ENCODE measurements at regions not wholly inside any gene's neighbourhood (a gene's known extent, or its start where the extent isn't known, plus 50 kb on each side); places are given as distances from the start of the nearest gene placed in this dataset.

GRCh38 chr13:62524061-62524460 lies 1108.4 kb upstream of the PCDH20 start (continued):
- TF ChIP-seq RORB (CRISPR knock-in tag; IDR thresholded peaks at IDR 0.05) (no peak), CDX4 (CRISPR knock-in tag; IDR thresholded peaks at IDR 0.05; ENCODE audit: borderline replicate concordance) (no peak)

- Mint-ChIP-seq H3K9me3 (no peaks in the 10 kb centered on the region), H3K27ac (no peak overlapping the region; the same call in 1 of the 2 replicates), H3K27me3 (ENCODE audit: low read depth) (peaks cover 6% of the 10 kb centered on the region), H3K36me3 (no peaks in the 10 kb centered on the region), H3K4me1 (peaks cover 65% of the 10 kb centered on the region), H3K4me3 (peak overlapping the region; percentile 27; the same call in 1 of the 2 replicates)
- ChIA-PET POLR2A (no interaction called here), CTCF (interaction anchor here (0.6 to 1.7 kb wide), 6 partner anchors 10 to 387 kb away, joined by 3 to 6 read pairs (median 3); no protein-coding TSS in a partner anchor)
- DNase-seq (ENCODE audit: low spot score) (peak; percentile 60), ATAC-seq (peak; percentile 84)
- TF ChIP-seq, protein P1, sequence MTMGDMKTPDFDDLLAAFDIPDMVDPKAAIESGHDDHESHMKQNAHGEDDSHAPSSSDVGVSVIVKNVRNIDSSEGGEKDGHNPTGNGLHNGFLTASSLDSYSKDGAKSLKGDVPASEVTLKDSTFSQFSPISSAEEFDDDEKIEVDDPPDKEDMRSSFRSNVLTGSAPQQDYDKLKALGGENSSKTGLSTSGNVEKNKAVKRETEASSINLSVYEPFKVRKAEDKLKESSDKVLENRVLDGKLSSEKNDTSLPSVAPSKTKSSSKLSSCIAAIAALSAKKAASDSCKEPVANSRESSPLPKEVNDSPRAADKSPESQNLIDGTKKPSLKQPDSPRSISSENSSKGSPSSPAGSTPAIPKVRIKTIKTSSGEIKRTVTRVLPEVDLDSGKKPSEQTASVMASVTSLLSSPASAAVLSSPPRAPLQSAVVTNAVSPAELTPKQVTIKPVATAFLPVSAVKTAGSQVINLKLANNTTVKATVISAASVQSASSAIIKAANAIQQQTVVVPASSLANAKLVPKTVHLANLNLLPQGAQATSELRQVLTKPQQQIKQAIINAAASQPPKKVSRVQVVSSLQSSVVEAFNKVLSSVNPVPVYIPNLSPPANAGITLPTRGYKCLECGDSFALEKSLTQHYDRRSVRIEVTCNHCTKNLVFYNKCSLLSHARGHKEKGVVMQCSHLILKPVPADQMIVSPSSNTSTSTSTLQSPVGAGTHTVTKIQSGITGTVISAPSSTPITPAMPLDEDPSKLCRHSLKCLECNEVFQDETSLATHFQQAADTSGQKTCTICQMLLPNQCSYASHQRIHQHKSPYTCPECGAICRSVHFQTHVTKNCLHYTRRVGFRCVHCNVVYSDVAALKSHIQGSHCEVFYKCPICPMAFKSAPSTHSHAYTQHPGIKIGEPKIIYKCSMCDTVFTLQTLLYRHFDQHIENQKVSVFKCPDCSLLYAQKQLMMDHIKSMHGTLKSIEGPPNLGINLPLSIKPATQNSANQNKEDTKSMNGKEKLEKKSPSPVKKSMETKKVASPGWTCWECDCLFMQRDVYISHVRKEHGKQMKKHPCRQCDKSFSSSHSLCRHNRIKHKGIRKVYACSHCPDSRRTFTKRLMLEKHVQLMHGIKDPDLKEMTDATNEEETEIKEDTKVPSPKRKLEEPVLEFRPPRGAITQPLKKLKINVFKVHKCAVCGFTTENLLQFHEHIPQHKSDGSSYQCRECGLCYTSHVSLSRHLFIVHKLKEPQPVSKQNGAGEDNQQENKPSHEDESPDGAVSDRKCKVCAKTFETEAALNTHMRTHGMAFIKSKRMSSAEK (CRISPR knock-in tag; IDR thresholded peaks at IDR 0.05; ENCODE audit: borderline replicate concordance): no peak
- TF ChIP-seq OVOL2 (CRISPR knock-in tag; IDR thresholded peaks at IDR 0.05; ENCODE audit: borderline replicate concordance) (no peak), MXD4 (CRISPR knock-in tag; IDR thresholded peaks at IDR 0.05; ENCODE audit: borderline replicate concordance) (no peak), TEAD4 (CRISPR knock-in tag; IDR thresholded peaks at IDR 0.05) (no peak), ZNF416 (CRISPR knock-in tag; IDR thresholded peaks at IDR 0.05) (no peak), E2F1 (CRISPR knock-in tag; IDR thresholded peaks at IDR 0.05) (no peak), IRF2 (CRISPR knock-in tag; IDR thresholded peaks at IDR 0.05; ENCODE audit: borderline replicate concordance, low read depth) (no peak), FOXP4 (CRISPR knock-in tag; IDR thresholded peaks at IDR 0.05) (no peak), KAT7 (CRISPR knock-in tag; IDR thresholded peaks at IDR 0.05; ENCODE audit: borderline replicate concordance) (no peak), JUN (CRISPR knock-in tag; IDR thresholded peaks at IDR 0.05) (no peak)
- TF ChIP-seq, protein P2, sequence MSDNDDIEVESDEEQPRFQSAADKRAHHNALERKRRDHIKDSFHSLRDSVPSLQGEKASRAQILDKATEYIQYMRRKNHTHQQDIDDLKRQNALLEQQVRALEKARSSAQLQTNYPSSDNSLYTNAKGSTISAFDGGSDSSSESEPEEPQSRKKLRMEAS (CRISPR knock-in tag; IDR thresholded peaks at IDR 0.05): peak; percentile 67
- TF ChIP-seq, protein P3, sequence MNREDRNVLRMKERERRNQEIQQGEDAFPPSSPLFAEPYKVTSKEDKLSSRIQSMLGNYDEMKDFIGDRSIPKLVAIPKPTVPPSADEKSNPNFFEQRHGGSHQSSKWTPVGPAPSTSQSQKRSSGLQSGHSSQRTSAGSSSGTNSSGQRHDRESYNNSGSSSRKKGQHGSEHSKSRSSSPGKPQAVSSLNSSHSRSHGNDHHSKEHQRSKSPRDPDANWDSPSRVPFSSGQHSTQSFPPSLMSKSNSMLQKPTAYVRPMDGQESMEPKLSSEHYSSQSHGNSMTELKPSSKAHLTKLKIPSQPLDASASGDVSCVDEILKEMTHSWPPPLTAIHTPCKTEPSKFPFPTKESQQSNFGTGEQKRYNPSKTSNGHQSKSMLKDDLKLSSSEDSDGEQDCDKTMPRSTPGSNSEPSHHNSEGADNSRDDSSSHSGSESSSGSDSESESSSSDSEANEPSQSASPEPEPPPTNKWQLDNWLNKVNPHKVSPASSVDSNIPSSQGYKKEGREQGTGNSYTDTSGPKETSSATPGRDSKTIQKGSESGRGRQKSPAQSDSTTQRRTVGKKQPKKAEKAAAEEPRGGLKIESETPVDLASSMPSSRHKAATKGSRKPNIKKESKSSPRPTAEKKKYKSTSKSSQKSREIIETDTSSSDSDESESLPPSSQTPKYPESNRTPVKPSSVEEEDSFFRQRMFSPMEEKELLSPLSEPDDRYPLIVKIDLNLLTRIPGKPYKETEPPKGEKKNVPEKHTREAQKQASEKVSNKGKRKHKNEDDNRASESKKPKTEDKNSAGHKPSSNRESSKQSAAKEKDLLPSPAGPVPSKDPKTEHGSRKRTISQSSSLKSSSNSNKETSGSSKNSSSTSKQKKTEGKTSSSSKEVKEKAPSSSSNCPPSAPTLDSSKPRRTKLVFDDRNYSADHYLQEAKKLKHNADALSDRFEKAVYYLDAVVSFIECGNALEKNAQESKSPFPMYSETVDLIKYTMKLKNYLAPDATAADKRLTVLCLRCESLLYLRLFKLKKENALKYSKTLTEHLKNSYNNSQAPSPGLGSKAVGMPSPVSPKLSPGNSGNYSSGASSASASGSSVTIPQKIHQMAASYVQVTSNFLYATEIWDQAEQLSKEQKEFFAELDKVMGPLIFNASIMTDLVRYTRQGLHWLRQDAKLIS (CRISPR knock-in tag; IDR thresholded peaks at IDR 0.05; ENCODE audit: borderline replicate concordance): no peak
- TF ChIP-seq, protein P4, sequence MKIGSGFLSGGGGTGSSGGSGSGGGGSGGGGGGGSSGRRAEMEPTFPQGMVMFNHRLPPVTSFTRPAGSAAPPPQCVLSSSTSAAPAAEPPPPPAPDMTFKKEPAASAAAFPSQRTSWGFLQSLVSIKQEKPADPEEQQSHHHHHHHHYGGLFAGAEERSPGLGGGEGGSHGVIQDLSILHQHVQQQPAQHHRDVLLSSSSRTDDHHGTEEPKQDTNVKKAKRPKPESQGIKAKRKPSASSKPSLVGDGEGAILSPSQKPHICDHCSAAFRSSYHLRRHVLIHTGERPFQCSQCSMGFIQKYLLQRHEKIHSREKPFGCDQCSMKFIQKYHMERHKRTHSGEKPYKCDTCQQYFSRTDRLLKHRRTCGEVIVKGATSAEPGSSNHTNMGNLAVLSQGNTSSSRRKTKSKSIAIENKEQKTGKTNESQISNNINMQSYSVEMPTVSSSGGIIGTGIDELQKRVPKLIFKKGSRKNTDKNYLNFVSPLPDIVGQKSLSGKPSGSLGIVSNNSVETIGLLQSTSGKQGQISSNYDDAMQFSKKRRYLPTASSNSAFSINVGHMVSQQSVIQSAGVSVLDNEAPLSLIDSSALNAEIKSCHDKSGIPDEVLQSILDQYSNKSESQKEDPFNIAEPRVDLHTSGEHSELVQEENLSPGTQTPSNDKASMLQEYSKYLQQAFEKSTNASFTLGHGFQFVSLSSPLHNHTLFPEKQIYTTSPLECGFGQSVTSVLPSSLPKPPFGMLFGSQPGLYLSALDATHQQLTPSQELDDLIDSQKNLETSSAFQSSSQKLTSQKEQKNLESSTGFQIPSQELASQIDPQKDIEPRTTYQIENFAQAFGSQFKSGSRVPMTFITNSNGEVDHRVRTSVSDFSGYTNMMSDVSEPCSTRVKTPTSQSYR (CRISPR knock-in tag; IDR thresholded peaks at IDR 0.05): no peak
- TF ChIP-seq, protein P5, sequence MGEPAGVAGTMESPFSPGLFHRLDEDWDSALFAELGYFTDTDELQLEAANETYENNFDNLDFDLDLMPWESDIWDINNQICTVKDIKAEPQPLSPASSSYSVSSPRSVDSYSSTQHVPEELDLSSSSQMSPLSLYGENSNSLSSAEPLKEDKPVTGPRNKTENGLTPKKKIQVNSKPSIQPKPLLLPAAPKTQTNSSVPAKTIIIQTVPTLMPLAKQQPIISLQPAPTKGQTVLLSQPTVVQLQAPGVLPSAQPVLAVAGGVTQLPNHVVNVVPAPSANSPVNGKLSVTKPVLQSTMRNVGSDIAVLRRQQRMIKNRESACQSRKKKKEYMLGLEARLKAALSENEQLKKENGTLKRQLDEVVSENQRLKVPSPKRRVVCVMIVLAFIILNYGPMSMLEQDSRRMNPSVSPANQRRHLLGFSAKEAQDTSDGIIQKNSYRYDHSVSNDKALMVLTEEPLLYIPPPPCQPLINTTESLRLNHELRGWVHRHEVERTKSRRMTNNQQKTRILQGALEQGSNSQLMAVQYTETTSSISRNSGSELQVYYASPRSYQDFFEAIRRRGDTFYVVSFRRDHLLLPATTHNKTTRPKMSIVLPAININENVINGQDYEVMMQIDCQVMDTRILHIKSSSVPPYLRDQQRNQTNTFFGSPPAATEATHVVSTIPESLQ (CRISPR knock-in tag; IDR thresholded peaks at IDR 0.05): no peak
These were observed 1096.8 kb upstream of the PCDH20 start for GRCh38 chr13:62512194-62513141.
